Mucosa of descending colon (tissue), 3 donors: ENCODE measurements at regions not wholly inside any gene's neighbourhood (a gene's known extent, or its start where the extent isn't known, plus 50 kb on each side); places are given as distances from the start of the nearest gene placed in this dataset.
A peak's percentile ranks its signal among the peaks of the same experiment; 100 is the strongest.

Experiments used
- ATAC-seq: fragments of 200-7000 bp; cut with Tn5 transposase; one replicate; pipeline ENCODE4 v1.9.1; 2020; ENCODE audit warnings: mild to moderate bottlenecking, moderate library complexity
- DNase-seq, 3 donors: peaks; one replicate each; pipeline ENCODE4 v3.0.0-alpha.2; 2020
- H3K36me3 ChIP-seq: fragments of 200-600 bp; one replicate; pipeline ENCODE4 v1.8.0; 2021; ENCODE audit warnings: low read depth, mild to moderate bottlenecking
- H3K4me1 ChIP-seq: fragments of 200-600 bp; one replicate; pipeline ENCODE4 v1.8.0; 2021; ENCODE audit warnings: low read depth, mild to moderate bottlenecking
- H3K4me3 ChIP-seq: fragments of 200-600 bp; one replicate; pipeline ENCODE4 v1.8.0; 2021; ENCODE audit warnings: mild to moderate bottlenecking
- H3K9me3 ChIP-seq: fragments of 200-600 bp; one replicate; pipeline ENCODE4 v1.8.0; 2021; ENCODE audit warnings: mild to moderate bottlenecking
- intact Hi-C, 2 donors: fragments of 100-400 bp; cut with DNase I in 1 of 2; cut with micrococcal nuclease in 1 of 2; formaldehyde crosslinking; loops; one replicate each; pipeline versions ENCODE4 v1.11.0 to v1.11.1; 2022; cut with DNase I, micrococcal nuclease
- TF ChIP-seq, protein P1 (sequence below): fragments of 200-600 bp; IDR thresholded peaks from one replicate; pipeline ENCODE4 v1.8.0; 2022; ENCODE audit warnings: antibody characterized with exemption, mild to moderate bottlenecking
- donor health status: DM: no; HTN: no; CAD: no; lungs with moderate emphysema.
- donor health status: DM: no; HTN: no; CAD: no.
- donor health status: DM: no; HTN: yes; CAD: no.

DNA sequence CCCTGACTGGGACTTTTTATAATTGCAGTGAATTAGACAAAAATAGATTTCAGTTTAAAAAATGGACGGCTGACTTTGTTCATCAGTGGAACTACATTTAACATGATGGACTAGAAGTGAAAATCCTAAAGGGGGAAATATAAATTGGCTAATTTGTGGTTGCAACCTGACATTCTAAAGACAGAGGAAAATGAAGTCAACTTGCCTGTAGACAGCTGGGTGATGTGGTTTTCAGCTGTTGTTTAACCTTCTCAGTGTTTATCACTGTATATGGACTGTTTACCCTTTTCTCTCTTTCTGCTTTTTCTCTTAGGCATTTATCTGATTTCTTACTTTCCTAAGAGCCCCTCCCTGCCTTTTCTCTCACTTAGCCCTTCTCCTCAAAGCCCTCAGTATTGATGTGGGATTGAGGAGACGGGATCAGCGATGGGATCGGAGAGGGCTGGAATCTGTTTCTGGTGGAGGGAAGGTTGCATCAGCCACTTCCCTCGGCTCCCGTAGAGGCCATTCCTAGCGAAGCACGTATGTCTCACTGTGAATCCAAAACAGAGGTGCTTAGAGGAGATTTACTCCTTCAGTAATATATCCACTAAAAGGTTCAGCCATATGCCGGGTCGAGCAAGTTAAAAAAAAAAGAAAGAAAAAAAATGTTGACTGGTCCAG, 109.0 kb upstream of the KLF6 start:
- TF ChIP-seq, protein P1, sequence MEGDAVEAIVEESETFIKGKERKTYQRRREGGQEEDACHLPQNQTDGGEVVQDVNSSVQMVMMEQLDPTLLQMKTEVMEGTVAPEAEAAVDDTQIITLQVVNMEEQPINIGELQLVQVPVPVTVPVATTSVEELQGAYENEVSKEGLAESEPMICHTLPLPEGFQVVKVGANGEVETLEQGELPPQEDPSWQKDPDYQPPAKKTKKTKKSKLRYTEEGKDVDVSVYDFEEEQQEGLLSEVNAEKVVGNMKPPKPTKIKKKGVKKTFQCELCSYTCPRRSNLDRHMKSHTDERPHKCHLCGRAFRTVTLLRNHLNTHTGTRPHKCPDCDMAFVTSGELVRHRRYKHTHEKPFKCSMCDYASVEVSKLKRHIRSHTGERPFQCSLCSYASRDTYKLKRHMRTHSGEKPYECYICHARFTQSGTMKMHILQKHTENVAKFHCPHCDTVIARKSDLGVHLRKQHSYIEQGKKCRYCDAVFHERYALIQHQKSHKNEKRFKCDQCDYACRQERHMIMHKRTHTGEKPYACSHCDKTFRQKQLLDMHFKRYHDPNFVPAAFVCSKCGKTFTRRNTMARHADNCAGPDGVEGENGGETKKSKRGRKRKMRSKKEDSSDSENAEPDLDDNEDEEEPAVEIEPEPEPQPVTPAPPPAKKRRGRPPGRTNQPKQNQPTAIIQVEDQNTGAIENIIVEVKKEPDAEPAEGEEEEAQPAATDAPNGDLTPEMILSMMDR, result no peak
- Histone ChIP-seq H3K36me3 (no peaks in the 10 kb centered on the region), H3K9me3 (no peaks in the 10 kb centered on the region), H3K4me1 (no peaks in the 10 kb centered on the region), H3K4me3 (no peak overlapping the region)
- intact Hi-C loops, result no loop called here
- DNase-seq (no peak), ATAC-seq (peak; percentile 17)

DNA sequence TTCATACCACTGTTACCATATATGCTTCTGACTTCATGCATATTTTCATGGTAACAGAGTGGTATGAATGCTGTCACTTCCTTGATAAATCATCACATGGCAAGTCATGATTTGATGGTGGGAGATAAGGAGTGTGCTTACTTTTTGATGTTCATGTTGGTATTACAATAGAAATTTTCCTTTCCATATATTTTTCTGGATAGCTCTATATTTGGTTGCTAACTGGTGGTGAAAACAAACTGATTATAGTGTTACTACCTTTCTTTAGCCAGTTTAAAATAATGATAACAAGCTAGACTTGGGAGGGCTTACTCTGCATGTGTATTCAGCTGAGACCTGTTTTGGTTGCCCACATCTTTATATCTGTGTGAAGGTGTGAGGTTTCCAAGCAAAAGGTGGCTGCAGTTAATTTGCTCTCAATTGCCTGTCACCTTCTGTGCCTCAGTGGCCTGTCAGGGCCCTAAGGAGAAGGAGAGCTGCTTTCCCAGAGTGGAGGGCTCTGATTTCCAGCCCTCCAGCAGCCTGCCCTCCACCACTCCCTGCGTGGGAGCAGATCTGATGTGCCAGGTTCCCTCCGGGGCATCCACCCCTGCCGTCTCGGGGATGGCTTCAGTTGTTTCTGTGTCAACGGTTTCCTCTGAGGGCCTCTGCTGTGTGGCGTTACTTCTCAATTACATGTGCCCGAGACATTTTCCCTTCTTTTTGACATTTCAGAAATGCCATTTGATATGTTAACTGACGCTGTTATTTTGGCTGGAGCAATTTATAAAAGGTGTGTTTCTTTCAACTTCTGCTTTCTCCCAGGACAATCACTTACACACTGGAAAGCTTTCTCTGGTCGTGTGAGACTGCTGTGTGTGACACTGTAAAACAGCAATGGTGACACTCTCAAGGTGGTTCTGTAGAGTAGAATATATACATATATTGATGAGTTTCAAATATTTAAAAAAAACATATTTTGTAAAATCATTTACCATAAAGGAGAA, 107.7 kb upstream of the KLF6 start:
- ATAC-seq (peak; percentile 38), DNase-seq (no peak)
- H3K36me3 ChIP-seq, result no peaks in the 10 kb centered on the region
- H3K4me1 ChIP-seq, result no peaks in the 10 kb centered on the region
- intact Hi-C loops, result no loop called here
- TF ChIP-seq, protein P1, result no peak
- no peak overlapping the region for H3K4me3 ChIP-seq
- no peaks in the 10 kb centered on the region for H3K9me3 ChIP-seq

DNA sequence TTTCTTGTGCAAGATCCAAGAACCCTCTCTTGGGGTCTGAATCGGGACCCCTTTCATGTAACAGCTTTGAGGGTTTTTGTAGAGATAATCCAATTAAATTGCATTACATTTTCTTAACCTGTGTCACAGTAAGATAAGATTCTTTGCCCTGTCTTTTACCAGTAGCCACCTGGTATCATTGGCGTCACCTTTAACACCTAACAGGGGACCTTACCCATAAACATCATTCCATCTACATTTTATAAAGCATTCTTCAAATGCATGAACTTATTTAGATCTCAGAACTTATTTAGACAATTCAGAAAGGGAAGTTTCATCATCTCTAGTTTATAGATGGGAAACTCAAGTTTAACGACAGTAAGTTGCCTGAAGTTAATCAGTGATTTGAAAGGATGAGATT, 106.4 kb upstream of the KLF6 start:
- no peak for ATAC-seq
- no peak for DNase-seq
- Histone ChIP-seq H3K4me1 (peaks cover 10% of the 10 kb centered on the region), H3K4me3 (no peak overlapping the region), H3K36me3 (no peaks in the 10 kb centered on the region), H3K9me3 (no peaks in the 10 kb centered on the region)
- intact Hi-C loops, result no loop called here
- TF ChIP-seq, protein P1, result no peak

DNA sequence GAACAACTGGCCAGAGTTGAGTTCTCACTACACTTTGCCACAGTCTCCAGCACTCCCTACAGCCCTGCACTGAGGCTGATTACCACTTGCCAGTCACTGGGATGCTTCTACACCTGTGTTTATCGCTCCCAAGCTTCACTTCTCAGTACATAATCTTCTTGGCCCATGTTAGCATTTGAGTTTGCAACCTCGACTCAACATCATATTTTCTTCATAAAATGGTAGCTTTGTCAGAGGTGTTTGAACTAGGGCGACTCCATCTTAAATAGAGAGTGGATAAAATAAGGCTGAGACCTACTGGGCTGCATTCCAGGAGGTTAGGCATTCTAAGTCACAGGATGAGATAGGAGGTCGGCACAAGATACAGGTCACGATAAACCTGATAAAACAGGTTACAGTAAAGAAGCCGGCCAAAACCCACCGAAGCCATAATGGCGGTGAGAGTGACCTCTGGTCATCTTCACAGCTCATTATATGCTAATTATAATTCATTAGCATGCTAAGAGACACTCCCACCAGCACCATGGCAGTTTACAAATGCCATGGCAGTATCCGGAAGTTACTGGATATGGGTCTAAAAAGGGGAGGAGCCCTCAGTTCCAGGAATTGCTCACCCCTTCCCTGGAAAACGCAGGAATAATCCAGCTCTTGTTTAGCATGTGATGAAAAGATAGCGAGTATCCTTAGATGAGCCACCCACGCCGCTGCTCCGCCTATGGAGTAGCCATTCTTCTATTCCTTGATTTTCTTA, 105.8 kb upstream of the KLF6 start:
- intact Hi-C loops, result no loop called here
- DNase-seq, result no peak
- no peak for ATAC-seq

DNA sequence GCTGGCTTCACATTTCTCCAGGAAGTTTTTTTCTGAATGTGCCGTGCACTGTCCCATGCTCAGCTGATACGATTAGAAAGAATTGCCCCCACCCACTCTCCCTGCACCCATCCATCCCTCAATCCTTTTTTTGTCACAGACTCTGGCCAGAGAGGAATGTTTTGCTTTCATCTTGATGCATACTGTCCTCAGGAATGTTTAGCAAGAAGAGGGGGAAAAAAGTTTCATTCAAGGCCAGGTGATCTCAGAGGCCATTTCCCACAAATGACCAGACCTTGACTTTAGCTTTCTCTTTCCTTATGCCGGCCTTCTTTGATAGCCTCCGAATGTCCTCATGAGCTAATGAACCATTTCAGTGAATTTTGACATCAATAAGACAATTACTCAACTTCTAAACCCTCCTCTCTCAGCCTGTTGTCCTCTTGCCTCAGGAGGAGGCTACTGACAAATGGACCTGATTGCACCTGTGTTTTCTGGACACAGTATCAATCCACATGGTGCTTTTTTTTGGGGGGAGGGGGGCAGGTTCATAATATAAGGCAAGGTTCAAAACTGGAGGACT, 105.0 kb upstream of the KLF6 start:
- DNase-seq, result no peak
- Histone ChIP-seq H3K36me3 (no peaks in the 10 kb centered on the region), H3K9me3 (no peaks in the 10 kb centered on the region), H3K4me3 (no peak overlapping the region), H3K4me1 (peaks cover 13% of the 10 kb centered on the region)
- TF ChIP-seq, protein P1, result no peak
- ATAC-seq, result no peak
- intact Hi-C loops, result no loop called here

More for the DNA sequence above, 105.8 kb upstream of the KLF6 start:
- TF ChIP-seq, protein P1, result no peak
- Histone ChIP-seq H3K4me1 (peaks cover 13% of the 10 kb centered on the region), H3K4me3 (no peak overlapping the region), H3K36me3 (no peaks in the 10 kb centered on the region), H3K9me3 (no peaks in the 10 kb centered on the region)
